Fibroblast of lung (primary cell): ENCODE measurements at regions not wholly inside any gene's neighbourhood (a gene's known extent, or its start where the extent isn't known, plus 50 kb on each side); places are given as distances from the start of the nearest gene placed in this dataset.

Source experiments
- DNase-seq, 2 donors: peaks; one replicate each; pipeline versions ENCODE4 v3.0.0 to v3.0.0-alpha.2; 2010; ENCODE audit warnings: low read depth in 2 of 2
- H2AFZ ChIP-seq: 2 replicates; pipeline ENCODE4 v1.5.1; 2012; ENCODE audit warnings: low read length, control low read depth, inconsistent platforms
- H3K27ac ChIP-seq: 2 replicates; pipeline ENCODE4 v1.5.1; 2011; ENCODE audit warnings: low read length, control low read depth; ENCODE audit not compliant: insufficient read depth
- H3K27me3 ChIP-seq: 2 replicates; pipeline ENCODE4 v1.5.1; 2011; ENCODE audit warnings: mild to moderate bottlenecking, low read length; ENCODE audit not compliant: control insufficient read depth, insufficient read depth
- H3K36me3 ChIP-seq: 2 replicates; pipeline ENCODE4 v1.5.1; 2011; ENCODE audit warnings: low read length; ENCODE audit not compliant: control insufficient read depth, insufficient read depth
- H3K4me1 ChIP-seq: 2 replicates; pipeline ENCODE4 v1.5.1; 2011; ENCODE audit warnings: low read length; ENCODE audit not compliant: control insufficient read depth, insufficient read depth; ENCODE audit errors: extremely low read depth
- H3K4me2 ChIP-seq: 2 replicates; pipeline ENCODE4 v1.5.1; 2011; ENCODE audit warnings: low read length, control low read depth; ENCODE audit not compliant: insufficient read depth; ENCODE audit errors: extremely low read depth
- H3K4me3 ChIP-seq, 4 experiments: fragments of 200-600 bp in 1 of 4; sonication (generic) in 1 of 4; replicated peaks in 1 of 4; 2 replicates each; pipeline ENCODE4 v1.5.1; 2011 to 2016; ENCODE audit warnings: low read length in 4 of 4, low read depth in 3 of 4, mild to moderate bottlenecking in 3 of 4, control low read depth in 2 of 4, inconsistent platforms in 1 of 4, mixed read lengths in 1 of 4; ENCODE audit not compliant: insufficient read depth in 1 of 4; ENCODE audit errors: control extremely low read depth in 1 of 4
- H3K79me2 ChIP-seq: 2 replicates; pipeline ENCODE4 v1.5.1; 2012; ENCODE audit warnings: mild to moderate bottlenecking, low read length, inconsistent platforms; ENCODE audit not compliant: control insufficient read depth, insufficient read depth
- H3K9ac ChIP-seq: 2 replicates; pipeline ENCODE4 v1.5.1; 2011; ENCODE audit warnings: mild to moderate bottlenecking, low read length, control low read depth; ENCODE audit not compliant: insufficient read depth
- H3K9me3 ChIP-seq: 2 replicates; pipeline ENCODE4 v1.5.1; 2012; ENCODE audit warnings: low read depth, low read length; ENCODE audit not compliant: control insufficient read depth, insufficient read depth
- H4K20me1 ChIP-seq: 2 replicates; pipeline ENCODE4 v1.5.1; 2011; ENCODE audit warnings: low read length; ENCODE audit not compliant: control insufficient read depth, insufficient read depth; ENCODE audit errors: extremely low read depth
- CTCF ChIP-seq, 2 donors: IDR thresholded peaks in 1 of 2; conservative IDR thresholded peaks in 1 of 2; 1 replicate in 1 of 2; 2 replicates in 1 of 2; pipeline ENCODE4 v1.5.1; 2011 to 2012; ENCODE audit warnings: low read length in 2 of 2, control low read depth in 1 of 2, inconsistent platforms in 1 of 2, low read depth in 1 of 2, mild to moderate bottlenecking in 1 of 2
- EZH2 ChIP-seq: IDR thresholded peaks from 2 replicates; pipeline ENCODE4 v1.5.1; 2012; ENCODE audit warnings: low read length, control low read depth, mild to moderate bottlenecking; ENCODE audit errors: missing control alignments

DNA sequence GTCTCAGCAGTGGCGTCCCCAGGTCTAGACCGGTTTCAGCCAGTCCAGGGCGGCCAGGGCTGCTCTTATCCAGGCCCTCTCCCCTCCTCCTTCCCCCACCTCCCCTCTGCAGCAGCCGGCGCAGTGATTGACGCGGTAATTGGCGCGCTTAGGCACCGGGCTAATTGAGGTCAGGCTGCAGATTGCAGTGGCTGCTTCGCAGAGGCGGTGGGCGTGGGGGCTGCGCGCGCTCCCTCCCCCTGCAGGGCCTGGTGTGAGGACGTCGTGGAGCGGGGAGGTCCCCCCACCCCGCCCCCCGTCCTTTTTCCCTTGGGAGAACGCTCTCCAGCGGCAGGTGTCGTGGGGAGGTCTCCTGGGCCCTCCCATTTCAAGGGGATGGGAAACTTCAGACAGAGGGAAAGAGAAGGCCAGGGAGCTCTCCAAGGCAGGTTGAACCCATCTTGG lies 70.4 kb upstream of the BLCAP start:
- no peak overlapping the region for H3K27ac ChIP-seq
- H3K4me2 ChIP-seq = no peak overlapping the region
- H3K9me3 ChIP-seq = no peaks in the 10 kb centered on the region
- no peaks in the 10 kb centered on the region for H3K4me1 ChIP-seq
- DNase-seq = no peak
- no peaks in the 10 kb centered on the region for H3K79me2 ChIP-seq
- no peak overlapping the region for H2AFZ ChIP-seq
- peaks cover 23% of the 10 kb centered on the region for H3K27me3 ChIP-seq
- no peaks in the 10 kb centered on the region for H3K36me3 ChIP-seq
- no peak overlapping the region for H3K9ac ChIP-seq
- TF ChIP-seq CTCF (conservative IDR thresholded peaks at IDR 0.05 in 1 of 2, IDR thresholded peaks at IDR 0.05 in 1 of 2; ENCODE audit: low read depth in 1 of 2, low read length in 2 of 2) (no peak), EZH2 (no peak)
- H4K20me1 ChIP-seq = no peaks in the 10 kb centered on the region
- H3K4me3 ChIP-seq = no peak overlapping the region

DNA sequence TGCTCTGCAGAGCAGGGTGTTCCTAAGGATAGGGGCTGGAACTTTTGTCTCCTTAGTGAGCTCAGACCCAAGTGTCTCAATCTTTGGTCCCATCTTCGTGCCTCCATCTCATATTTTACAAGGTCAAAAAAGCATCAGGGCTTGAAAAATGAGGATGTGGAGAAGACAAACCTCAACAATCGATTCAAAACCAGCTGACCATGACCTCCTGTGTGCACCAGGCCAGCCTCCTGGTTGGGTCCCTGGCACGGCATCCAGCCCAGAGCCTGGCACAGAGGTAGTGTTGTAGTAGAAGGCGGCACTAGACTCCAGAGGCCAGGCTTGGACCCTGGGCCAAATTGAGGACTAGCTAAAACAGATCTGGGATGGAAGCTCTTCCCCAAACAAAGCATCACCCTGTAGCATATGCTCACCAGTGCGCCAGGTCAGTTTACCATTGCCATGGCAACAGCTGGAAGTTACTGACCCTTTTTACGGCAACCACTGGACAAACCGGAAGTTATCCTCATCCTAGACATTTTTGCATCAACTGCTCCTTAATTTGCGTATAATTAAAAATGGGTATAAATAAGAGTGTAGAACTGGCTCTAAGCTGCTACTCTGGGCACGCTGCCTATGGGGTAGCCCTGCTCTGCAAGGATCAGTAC lies 69.3 kb upstream of the BLCAP start:
- Histone ChIP-seq H3K4me2 (no peak overlapping the region), H2AFZ (no peak overlapping the region), H3K27me3 (peaks cover 22% of the 10 kb centered on the region), H3K27ac (no peak overlapping the region), H3K4me1 (no peaks in the 10 kb centered on the region), H3K36me3 (no peaks in the 10 kb centered on the region), H3K9ac (no peak overlapping the region), H3K4me3 (no peak overlapping the region), H3K79me2 (no peaks in the 10 kb centered on the region), H3K9me3 (no peaks in the 10 kb centered on the region), H4K20me1 (no peaks in the 10 kb centered on the region)
- TF ChIP-seq EZH2 (no peak), CTCF (conservative IDR thresholded peaks at IDR 0.05 in 1 of 2, IDR thresholded peaks at IDR 0.05 in 1 of 2; ENCODE audit: low read depth in 1 of 2, low read length in 2 of 2) (no peak)
- DNase-seq = no peak

- H3K27me3 ChIP-seq = peaks cover 29% of the 10 kb centered on the region
- DNase-seq = no peak
- no peaks in the 10 kb centered on the region for H3K36me3 ChIP-seq
- H3K9me3 ChIP-seq = no peaks in the 10 kb centered on the region
- no peak overlapping the region for H3K9ac ChIP-seq
- H2AFZ ChIP-seq = no peak overlapping the region
- H3K4me2 ChIP-seq = no peak overlapping the region
- TF ChIP-seq CTCF (conservative IDR thresholded peaks at IDR 0.05 in 1 of 2, IDR thresholded peaks at IDR 0.05 in 1 of 2; ENCODE audit: low read depth in 1 of 2, low read length in 2 of 2) = no peak
- TF ChIP-seq EZH2 = no peak
- H3K27ac ChIP-seq = no peak overlapping the region
- H3K4me1 ChIP-seq = no peaks in the 10 kb centered on the region
- no peaks in the 10 kb centered on the region for H4K20me1 ChIP-seq
- no peaks in the 10 kb centered on the region for H3K79me2 ChIP-seq
- H3K4me3 ChIP-seq = no peak overlapping the region
Measured at GRCh38 chr20:37596168-37596567, 68.5 kb upstream of the BLCAP start.
